ENCODE measurements at regions not wholly inside any gene's neighbourhood (a gene's known extent, or its start where the extent isn't known, plus 50 kb on each side); places are given as distances from the start of the nearest gene placed in this dataset.

DNA sequence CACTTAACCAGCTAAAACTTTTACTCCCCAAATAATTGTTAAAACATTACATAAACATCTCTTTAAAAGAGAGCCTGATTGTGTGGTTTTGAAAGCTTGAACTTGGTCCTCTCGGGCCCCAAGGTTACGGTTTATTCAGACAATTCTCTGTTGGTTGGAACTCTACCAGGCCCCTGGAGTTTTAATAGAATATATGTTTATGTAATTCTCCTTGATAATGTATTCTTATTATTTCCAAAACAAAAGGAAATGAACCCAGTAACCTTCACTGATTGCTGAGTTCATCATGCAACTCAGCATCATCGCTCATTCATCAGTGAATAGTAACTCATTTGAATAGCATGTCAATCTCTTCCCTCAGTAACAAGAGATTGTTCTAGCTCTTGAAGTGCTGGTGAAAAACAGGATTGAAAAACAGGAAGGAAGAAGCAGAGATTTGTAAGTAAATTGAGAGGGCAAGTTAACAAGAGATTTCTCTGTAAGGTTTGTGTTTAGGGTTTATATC is 464.5 kb upstream of the MARCKS start:
- peaks cover 12% of the 10 kb centered on the region for H3K4me1 ChIP-seq
- H3K27ac ChIP-seq (replicated peaks): no peak overlapping the region
- no peak for DNase-seq
- TF ChIP-seq, protein P1, sequence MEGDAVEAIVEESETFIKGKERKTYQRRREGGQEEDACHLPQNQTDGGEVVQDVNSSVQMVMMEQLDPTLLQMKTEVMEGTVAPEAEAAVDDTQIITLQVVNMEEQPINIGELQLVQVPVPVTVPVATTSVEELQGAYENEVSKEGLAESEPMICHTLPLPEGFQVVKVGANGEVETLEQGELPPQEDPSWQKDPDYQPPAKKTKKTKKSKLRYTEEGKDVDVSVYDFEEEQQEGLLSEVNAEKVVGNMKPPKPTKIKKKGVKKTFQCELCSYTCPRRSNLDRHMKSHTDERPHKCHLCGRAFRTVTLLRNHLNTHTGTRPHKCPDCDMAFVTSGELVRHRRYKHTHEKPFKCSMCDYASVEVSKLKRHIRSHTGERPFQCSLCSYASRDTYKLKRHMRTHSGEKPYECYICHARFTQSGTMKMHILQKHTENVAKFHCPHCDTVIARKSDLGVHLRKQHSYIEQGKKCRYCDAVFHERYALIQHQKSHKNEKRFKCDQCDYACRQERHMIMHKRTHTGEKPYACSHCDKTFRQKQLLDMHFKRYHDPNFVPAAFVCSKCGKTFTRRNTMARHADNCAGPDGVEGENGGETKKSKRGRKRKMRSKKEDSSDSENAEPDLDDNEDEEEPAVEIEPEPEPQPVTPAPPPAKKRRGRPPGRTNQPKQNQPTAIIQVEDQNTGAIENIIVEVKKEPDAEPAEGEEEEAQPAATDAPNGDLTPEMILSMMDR (IDR thresholded peaks at IDR 0.05; ENCODE audit: borderline replicate concordance): no peak
- no peak overlapping the region for H3K4me3 ChIP-seq
- no peaks in the 10 kb centered on the region for H3K36me3 ChIP-seq
- no peaks in the 10 kb centered on the region for H3K9me3 ChIP-seq (replicated peaks)
- H3K27me3 ChIP-seq (ENCODE audit: low read depth): no peaks in the 10 kb centered on the region
- intact Hi-C loops (cut with micrococcal nuclease): no loop called here

DNA sequence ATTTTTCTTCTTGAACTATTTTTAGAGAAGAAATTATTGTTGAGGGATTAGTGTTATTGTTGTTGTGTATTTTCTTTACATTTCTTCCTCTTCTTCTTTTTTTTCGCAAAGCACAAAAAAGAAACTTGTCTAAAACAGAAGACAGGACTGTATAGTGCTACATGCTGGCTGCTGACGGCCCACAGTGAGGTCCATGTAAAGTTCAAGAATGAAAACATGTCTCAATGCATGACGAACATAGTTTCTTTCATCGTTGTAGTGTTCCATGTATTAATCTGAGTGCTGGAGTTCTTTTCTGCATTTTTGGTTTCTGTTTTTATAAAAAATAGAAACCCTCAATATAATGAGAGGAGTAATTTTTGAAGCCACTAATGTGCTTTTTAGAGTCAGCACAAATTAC is 462.9 kb upstream of the MARCKS start:
- TF ChIP-seq, protein P1 (IDR thresholded peaks at IDR 0.05; ENCODE audit: borderline replicate concordance): no peak
- intact Hi-C loops (cut with micrococcal nuclease): no loop called here
- DNase-seq: no peak
- Histone ChIP-seq H3K27ac (replicated peaks) (no peak overlapping the region), H3K4me1 (peaks cover 12% of the 10 kb centered on the region), H3K4me3 (no peak overlapping the region), H3K9me3 (replicated peaks) (no peaks in the 10 kb centered on the region), H3K27me3 (ENCODE audit: low read depth) (no peaks in the 10 kb centered on the region), H3K36me3 (no peaks in the 10 kb centered on the region)

DNA sequence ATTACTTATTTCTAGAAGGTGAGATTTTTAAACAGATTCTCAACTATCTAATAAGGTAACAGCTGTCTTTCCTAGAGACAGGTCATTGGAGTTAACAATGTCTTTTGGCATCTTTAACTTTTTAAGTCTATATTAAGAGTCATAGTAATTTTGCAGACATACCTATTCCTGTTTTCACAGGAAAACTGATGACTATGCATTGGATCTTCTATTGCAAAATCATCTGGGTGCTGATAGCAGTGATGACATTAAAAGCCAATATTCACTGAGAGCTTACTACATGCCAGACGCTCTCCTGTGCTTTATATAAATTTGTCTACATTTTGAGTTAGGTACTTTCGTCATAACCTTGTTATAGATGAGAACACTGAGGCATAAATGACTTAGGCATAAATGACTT is 462.4 kb upstream of the MARCKS start:
- H3K36me3 ChIP-seq: no peaks in the 10 kb centered on the region
- TF ChIP-seq, protein P1 (IDR thresholded peaks at IDR 0.05; ENCODE audit: borderline replicate concordance): no peak
- no peak for DNase-seq
- no peaks in the 10 kb centered on the region for H3K9me3 ChIP-seq (replicated peaks)
- intact Hi-C loops (cut with micrococcal nuclease): no loop called here
- H3K4me3 ChIP-seq: no peak overlapping the region
- no peaks in the 10 kb centered on the region for H3K27me3 ChIP-seq (ENCODE audit: low read depth)
- H3K27ac ChIP-seq (replicated peaks): no peak overlapping the region
- H3K4me1 ChIP-seq: peaks cover 12% of the 10 kb centered on the region

DNA sequence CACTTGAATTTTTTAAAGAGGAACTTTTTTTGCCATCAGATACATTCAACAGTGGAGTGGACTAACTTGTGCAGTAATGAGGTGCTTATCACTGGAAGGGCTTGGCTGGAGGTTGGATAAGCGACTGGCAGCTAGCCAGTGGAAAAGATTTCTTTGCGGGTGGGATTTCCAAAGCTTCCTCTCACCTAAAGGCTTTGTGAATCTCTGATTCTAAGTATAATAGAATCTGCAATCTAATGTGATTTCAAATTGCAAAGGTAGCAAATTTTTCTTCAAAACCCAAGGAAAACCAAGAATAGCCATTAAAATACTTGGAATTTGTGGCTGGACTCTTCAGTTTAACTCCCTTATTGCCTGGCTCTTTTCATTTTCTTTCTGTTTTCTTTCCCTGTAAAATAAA is 460.4 kb upstream of the MARCKS start:
- DNase-seq: no peak
- intact Hi-C loops (cut with micrococcal nuclease): no loop called here
- Histone ChIP-seq H3K4me3 (no peak overlapping the region), H3K9me3 (replicated peaks) (no peaks in the 10 kb centered on the region), H3K27me3 (ENCODE audit: low read depth) (no peaks in the 10 kb centered on the region), H3K36me3 (no peaks in the 10 kb centered on the region), H3K4me1 (peaks cover 12% of the 10 kb centered on the region), H3K27ac (replicated peaks) (no peak overlapping the region)
- TF ChIP-seq, protein P1 (IDR thresholded peaks at IDR 0.05; ENCODE audit: borderline replicate concordance): no peak

DNA sequence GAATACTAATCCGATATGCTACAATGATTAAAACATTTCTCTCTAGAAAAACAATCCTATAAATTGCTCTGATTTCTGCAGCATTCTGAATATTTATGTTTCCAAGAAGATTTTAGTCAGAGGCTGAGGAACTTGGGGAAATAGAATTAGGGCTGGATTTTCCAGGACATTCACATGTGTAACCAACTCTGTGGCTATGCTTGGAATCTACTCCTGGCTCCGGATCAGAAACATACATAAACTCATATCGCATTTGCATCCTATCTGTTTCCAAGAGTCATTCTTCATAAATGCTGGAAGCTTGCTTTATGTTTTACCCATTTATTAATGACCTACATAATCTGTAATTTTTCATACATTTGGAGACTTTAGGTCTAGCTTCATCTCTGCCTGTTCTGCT is 459.9 kb upstream of the MARCKS start:
- no peak for DNase-seq
- TF ChIP-seq, protein P1 (IDR thresholded peaks at IDR 0.05; ENCODE audit: borderline replicate concordance): no peak
- Histone ChIP-seq H3K9me3 (replicated peaks) (no peaks in the 10 kb centered on the region), H3K36me3 (no peaks in the 10 kb centered on the region), H3K4me3 (no peak overlapping the region), H3K27ac (replicated peaks) (no peak overlapping the region), H3K4me1 (peaks cover 12% of the 10 kb centered on the region), H3K27me3 (ENCODE audit: low read depth) (no peaks in the 10 kb centered on the region)
- intact Hi-C loops (cut with micrococcal nuclease): no loop called here

DNA sequence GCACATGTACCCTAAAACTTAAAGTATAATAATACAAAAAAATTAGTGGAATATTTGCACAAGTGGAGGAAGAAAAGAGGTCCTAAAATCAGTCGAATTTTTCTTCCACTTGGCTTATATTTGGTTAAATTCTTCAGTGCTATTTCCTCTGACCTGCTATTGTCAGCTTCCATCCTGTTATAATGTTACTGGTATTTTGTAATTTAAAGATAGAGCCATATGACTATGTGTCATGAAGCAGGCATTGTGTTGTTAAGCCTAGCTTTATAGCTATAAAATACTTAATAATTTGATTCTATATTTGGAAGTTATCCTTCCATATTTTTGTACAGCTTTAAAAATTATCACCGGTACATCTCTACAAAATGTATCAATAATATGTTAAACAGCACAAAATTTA is 455.9 kb upstream of the MARCKS start:
- no peaks in the 10 kb centered on the region for H3K27me3 ChIP-seq (ENCODE audit: low read depth)
- no peak for DNase-seq
- H3K36me3 ChIP-seq: no peaks in the 10 kb centered on the region
- intact Hi-C loops (cut with micrococcal nuclease): no loop called here
- no peaks in the 10 kb centered on the region for H3K9me3 ChIP-seq (replicated peaks)
- H3K4me1 ChIP-seq: peaks cover 4% of the 10 kb centered on the region
- no peak overlapping the region for H3K27ac ChIP-seq (replicated peaks)
- H3K4me3 ChIP-seq: no peak overlapping the region
- TF ChIP-seq, protein P1 (IDR thresholded peaks at IDR 0.05; ENCODE audit: borderline replicate concordance): no peak

Data from left ventricle myocardium inferior (tissue), 1 donor.